ENCODE measurements at regions not wholly inside any gene's neighbourhood (a gene's known extent, or its start where the extent isn't known, plus 50 kb on each side); places are given as distances from the start of the nearest gene placed in this dataset.

GRCh38 chr12:98053202-98053601, 462.2 kb upstream of the TMPO start:
- no peak for TF ChIP-seq CTCF (IDR thresholded peaks at IDR 0.05; ENCODE audit: insufficient read depth, low read length, poor library complexity, severe bottlenecking)
- no peak for TF ChIP-seq EZH2phosphoT487 (conservative IDR thresholded peaks at IDR 0.05; ENCODE audit: low read length)
